HL-60 (cell line): ENCODE measurements at regions not wholly inside any gene's neighbourhood (a gene's known extent, or its start where the extent isn't known, plus 50 kb on each side); places are given as distances from the start of the nearest gene placed in this dataset.

Source experiments
- DNase-seq, 2 experiments: peaks; one replicate each; pipeline ENCODE4 v3.0.0-alpha.2; 2010 to 2020; ENCODE audit warnings: low read depth in 1 of 2, low spot score in 1 of 2
- H3K27ac ChIP-seq: fragments of 250-450 bp; sonication (Bioruptor Pico); replicated peaks from 2 replicates; pipeline ENCODE4 v1.5.1; 2020; ENCODE audit warnings: mild to moderate bottlenecking, moderate library complexity
- H3K27me3 ChIP-seq: fragments of 250-450 bp; sonication (Bioruptor Pico); 2 replicates; pipeline ENCODE4 v1.5.1; 2021; ENCODE audit warnings: mild to moderate bottlenecking, moderate library complexity; ENCODE audit not compliant: insufficient read depth, poor library complexity, severe bottlenecking
- H3K4me3 ChIP-seq: replicated peaks from 2 replicates; pipeline ENCODE4 v1.5.1; 2011; ENCODE audit warnings: mild to moderate bottlenecking, control low read depth, low read length; ENCODE audit not compliant: insufficient read depth
- CTCF ChIP-seq: IDR thresholded peaks from one replicate; pipeline ENCODE4 v1.5.1; 2011; ENCODE audit warnings: low read length, control low read depth, inconsistent platforms; ENCODE audit not compliant: insufficient read depth
- GABPA ChIP-seq: IDR thresholded peaks from 2 replicates; pipeline ENCODE4 v1.6.1; 2012; ENCODE audit warnings: low read depth
- POLR2AphosphoS5 ChIP-seq: IDR thresholded peaks from 2 replicates; pipeline ENCODE4 v1.6.1; 2012; ENCODE audit warnings: low read depth
- SPI1 ChIP-seq: IDR thresholded peaks from 2 replicates; pipeline ENCODE4 v1.6.1; 2012; ENCODE audit warnings: low read depth, mild to moderate bottlenecking, borderline replicate concordance
- TF ChIP-seq, protein P1 (sequence below): IDR thresholded peaks from 2 replicates; pipeline ENCODE4 v1.6.1; 2012; ENCODE audit warnings: low read depth; ENCODE audit not compliant: insufficient replicate concordance

GRCh38 chr2:12162269-12163247 lies 416.1 kb downstream of the LPIN1 start:
- Histone ChIP-seq H3K27ac (no peak overlapping the region), H3K4me3 (no peak overlapping the region), H3K27me3 (no peaks in the 10 kb centered on the region)
- TF ChIP-seq, protein P1, sequence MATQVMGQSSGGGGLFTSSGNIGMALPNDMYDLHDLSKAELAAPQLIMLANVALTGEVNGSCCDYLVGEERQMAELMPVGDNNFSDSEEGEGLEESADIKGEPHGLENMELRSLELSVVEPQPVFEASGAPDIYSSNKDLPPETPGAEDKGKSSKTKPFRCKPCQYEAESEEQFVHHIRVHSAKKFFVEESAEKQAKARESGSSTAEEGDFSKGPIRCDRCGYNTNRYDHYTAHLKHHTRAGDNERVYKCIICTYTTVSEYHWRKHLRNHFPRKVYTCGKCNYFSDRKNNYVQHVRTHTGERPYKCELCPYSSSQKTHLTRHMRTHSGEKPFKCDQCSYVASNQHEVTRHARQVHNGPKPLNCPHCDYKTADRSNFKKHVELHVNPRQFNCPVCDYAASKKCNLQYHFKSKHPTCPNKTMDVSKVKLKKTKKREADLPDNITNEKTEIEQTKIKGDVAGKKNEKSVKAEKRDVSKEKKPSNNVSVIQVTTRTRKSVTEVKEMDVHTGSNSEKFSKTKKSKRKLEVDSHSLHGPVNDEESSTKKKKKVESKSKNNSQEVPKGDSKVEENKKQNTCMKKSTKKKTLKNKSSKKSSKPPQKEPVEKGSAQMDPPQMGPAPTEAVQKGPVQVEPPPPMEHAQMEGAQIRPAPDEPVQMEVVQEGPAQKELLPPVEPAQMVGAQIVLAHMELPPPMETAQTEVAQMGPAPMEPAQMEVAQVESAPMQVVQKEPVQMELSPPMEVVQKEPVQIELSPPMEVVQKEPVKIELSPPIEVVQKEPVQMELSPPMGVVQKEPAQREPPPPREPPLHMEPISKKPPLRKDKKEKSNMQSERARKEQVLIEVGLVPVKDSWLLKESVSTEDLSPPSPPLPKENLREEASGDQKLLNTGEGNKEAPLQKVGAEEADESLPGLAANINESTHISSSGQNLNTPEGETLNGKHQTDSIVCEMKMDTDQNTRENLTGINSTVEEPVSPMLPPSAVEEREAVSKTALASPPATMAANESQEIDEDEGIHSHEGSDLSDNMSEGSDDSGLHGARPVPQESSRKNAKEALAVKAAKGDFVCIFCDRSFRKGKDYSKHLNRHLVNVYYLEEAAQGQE: no peak
- TF ChIP-seq CTCF (no peak), POLR2AphosphoS5 (no peak), GABPA (no peak)
- no peak for DNase-seq

GRCh38 chr2:12163866-12164265 lies 417.4 kb downstream of the LPIN1 start:
- no peak overlapping the region for H3K4me3 ChIP-seq
- TF ChIP-seq POLR2AphosphoS5 (no peak), CTCF (no peak), GABPA (no peak), SPI1 (no peak)
- TF ChIP-seq, protein P1: no peak
- no peak for DNase-seq
- no peak overlapping the region for H3K27ac ChIP-seq
- H3K27me3 ChIP-seq: no peaks in the 10 kb centered on the region

GRCh38 chr2:12164689-12165088 lies 418.3 kb downstream of the LPIN1 start:
- TF ChIP-seq SPI1: no peak
- TF ChIP-seq, protein P1: no peak
- no peak for TF ChIP-seq GABPA
- TF ChIP-seq CTCF: no peak
- no peak for TF ChIP-seq POLR2AphosphoS5
- Histone ChIP-seq H3K27me3 (no peaks in the 10 kb centered on the region), H3K27ac (no peak overlapping the region), H3K4me3 (no peak overlapping the region)
- no peak for DNase-seq
